Fibroblast of skin of abdomen (primary cell): ENCODE measurements at regions not wholly inside any gene's neighbourhood (a gene's known extent, or its start where the extent isn't known, plus 50 kb on each side); places are given as distances from the start of the nearest gene placed in this dataset.
"Not testable (repeated sequence)": the region's sequence is repeated elsewhere in the genome, so short reads cannot be mapped to it uniquely, and the experiment has no call there.

Experiments used
- DNase-seq: peaks from one replicate; pipeline ENCODE4 v3.0.0-alpha.2; 2013

DNA sequence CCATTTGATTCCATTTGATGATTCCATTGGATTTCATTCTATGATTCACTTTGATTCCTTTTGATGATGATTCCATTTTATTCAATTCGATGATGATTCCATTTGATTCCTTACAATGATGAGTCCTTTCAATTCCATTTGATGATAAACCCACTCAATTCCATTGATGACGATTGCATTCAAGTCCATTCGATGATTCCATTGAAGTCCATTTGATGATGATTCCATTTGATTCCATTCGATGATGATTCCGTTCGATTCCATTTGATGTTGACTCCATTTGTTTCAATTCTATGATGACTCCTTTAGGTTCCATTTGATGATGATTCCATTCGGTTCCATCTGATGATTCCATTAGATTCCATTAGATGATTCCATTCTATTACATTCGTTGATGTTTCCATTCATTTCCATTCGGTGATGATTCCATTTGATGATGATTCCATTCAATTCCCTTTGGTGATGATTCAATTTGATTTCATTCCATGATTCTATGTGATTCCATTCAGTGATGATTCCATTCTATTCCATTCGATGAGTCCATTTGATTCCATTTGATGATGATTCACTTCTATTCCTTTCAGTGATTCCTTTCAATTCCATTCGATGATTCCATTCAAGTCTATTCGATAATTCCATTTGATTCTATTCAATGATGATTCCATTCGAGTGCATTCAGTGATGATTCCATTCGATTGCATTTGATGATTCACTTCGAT is 1106.0 kb downstream of the RPIA start:
- no peak for DNase-seq

DNA sequence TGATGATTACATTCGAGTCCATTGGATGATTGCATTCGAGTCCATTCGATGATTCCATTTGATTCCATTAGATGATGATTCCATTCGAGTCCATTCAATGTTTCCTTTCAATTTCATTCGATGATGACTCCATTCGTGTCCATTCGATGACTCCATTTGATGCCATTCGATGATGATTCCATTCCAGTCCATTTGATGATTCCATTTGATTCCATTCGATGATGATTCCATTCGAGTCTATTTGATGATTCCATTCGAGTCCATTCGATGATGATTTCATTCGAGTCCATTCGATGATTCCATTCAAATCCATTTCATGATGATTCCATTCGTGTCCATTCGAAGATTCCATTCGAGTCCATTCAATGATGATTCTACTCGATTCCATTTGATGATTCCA is 1109.7 kb downstream of the RPIA start:
- DNase-seq, result not testable (repeated sequence)

DNA sequence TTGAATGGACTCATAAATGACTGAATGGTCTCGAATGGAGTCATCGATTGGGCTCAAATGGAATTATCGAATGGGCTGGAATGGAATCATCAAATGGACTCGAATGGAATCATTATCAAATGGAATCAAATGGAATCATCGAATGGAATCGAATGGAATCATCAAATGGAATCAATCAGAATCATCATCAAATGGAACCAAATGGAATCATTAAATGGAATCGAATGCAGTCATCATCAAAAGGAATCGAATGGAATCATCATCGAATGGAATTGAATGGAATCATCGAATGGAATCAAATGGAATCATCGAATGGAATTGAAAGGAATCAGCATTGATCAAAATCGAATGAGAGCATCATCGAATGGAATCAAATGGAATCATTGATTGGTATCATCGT is 1114.9 kb downstream of the RPIA start:
- not testable (repeated sequence) for DNase-seq

DNA sequence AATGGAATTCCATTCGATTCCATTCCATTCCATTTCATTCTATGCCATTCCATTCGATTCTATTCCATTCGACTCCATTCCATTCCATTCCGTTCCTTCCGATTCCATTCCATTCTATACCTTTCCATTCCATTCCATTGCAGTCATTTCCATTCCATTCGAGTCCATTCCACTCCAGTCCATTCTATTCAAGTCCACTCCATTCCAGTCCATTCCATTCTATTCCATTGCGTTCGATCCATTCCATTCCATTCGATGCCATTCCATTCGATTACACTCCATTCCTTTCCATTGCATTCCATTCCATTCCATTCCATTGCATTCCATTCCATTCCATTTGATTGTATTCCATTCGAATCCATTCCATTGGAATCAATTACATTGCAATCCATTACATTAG is 1119.8 kb downstream of the RPIA start:
- no peak for DNase-seq

DNA sequence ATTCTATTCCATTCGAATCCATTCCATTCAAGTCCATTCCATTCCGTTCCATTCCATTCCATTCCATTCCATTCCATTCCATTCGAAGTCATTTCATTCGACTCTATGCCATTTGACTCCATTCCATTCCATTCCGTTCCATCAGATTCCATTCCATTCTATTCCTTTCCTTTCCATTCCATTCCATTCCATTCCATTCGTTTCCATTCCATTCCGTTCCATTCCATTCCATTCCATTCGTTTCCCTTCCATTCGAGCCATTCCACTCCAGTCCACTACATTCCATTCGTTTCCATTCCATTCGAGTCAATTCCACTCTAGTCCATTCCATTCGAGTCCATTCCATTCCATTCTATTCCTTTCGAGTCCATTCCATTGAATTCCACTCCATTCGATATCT is 1120.4 kb downstream of the RPIA start:
- DNase-seq, result not testable (repeated sequence)

DNA sequence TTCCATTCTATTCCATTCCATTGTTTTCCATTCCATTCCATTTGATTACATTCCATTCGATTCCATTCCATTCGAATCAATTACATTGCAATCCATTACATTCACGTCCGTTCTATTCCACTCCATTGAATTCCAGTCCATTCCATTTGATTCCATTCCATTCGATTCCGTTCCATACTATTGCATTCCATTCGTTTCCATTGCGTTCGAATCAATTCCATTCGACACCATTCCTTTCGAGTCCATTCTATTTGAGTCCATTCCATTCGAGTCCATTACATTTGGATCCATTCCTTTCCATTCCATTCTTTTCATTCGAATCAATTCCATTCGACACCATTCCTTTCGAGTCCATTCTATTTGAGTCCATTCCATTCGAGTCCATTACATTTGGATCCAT is 1122.9 kb downstream of the RPIA start:
- DNase-seq, result not testable (repeated sequence)

DNA sequence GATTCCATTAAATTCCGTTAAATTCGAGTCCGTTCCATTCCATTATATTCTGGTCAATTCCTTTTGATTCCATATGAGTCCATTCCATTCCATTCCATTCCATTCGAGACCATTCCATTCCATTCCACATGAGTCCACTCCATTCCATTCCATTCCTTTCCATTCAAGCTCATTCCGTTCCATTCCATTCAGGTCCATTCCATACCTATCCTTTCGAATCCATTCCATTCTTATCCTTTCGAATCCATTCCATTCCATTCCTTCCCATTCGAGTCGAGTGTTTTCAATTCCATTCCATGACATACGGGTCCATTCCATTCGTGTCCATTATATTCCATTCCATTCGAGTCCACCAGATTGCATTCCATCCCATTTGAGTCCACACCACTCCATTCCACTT is 1127.4 kb downstream of the RPIA start:
- DNase-seq, result no peak

DNA sequence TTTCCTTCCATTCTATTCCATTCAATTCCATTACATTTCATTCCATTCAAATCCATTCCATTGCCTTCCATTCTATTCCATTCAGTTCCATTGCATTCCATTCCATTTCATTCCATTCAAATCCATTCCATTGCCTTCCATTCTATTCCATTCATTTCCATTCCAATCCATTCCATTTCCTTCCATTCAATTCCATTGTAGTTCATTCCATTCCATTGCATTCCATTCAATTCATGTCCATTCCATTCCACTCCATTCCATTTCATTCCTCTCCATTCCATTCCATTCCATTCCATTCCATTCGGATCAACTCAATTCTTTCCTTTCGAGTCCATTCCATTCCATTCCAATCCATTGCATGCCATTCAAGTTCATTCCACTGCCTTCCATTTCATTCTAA is 1128.3 kb downstream of the RPIA start:
- DNase-seq, result no peak

DNA sequence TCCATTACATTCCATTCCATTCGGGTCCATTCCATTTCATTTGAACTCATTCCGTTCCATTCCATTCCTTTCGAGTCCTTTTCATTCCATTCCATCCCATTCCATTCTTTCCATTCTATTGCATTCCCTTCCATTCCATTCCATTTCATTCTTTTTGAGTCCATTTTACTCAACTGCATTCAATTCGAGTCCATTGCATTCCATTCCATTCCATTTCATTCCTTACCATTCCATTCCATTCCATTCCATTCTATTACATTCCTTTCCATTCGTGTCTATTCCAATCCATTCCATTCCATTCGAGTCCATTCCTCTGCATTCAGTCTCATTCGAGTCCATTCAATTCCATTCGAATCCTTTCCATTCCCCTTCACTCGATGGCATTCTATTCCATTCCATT is 1128.8 kb downstream of the RPIA start:
- DNase-seq, result no peak

DNA sequence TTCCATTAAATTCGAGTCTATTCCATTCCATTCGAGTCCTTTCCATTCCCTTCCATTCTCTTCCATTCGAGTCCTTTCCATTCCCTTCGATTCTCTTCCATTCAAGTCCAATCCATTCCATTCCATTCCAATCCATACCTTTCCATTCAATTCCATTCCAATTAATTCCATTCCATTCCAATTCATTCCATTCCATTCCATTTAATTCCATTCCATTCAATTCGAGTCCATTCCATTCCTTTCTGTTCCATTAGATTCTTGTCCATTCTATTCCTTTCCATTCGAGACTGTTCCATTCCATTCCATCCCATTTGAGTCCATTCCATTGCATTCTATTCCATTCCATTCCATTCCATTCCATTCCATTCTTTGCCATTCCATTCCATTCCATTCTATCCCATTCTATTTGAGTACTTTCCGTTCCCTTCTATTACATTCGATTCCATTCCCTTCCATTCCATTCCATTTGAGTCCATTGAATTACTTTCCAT is 1130.0 kb downstream of the RPIA start:
- DNase-seq, result no peak

DNA sequence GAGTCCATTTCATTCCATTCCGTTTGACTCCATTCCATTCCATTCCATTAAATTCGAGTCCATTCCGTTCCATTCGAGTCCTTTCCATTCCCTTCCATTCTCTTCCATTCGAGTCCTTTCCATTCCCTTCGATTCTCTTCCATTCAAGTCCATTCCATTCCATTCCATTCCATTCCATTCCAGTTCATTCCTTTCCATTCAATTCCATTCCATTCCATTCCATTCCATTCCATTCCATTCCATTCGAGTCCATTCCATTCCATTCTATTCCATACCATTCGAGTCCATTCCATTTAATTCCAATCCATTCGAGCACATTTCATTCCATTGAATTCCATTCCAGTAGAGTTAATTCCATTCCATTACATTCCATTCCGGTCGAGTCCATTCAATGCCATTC is 1130.9 kb downstream of the RPIA start:
- DNase-seq, result not testable (repeated sequence)

DNA sequence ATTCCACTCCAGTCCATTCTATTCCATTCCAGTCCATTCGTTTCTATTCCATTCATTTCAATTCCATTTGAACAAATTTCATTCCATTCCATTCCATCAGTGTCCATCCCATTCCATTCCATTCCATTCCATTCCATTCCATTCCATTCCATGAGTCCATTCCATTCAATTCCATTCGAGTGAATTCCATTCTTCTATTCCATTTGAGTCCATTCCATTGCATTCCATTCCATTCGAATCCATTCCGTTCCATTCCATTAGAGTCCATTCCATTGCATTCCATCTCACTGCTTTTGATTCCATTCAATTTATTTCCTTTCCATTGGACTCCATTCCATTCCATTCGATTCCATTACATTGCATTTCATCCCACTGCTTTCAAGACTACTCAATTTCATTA is 1132.1 kb downstream of the RPIA start:
- no peak for DNase-seq

DNA sequence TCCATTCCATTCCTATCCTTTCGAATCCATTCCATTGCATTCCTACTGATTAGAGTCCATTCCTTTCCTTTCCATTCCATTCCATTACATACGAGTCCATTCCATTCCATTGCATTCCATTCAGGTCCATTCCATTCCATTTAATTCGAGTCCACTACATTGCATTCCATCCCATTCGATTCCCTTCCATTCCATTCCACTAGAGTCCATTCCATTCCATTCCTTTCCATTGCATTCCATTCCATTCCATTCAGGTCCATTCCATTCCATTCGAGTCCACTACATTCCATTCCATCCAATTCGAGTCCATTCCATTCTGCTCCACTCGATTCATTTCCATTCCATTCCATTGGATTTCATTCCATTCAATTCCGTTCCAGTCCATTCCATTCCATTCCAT is 1133.6 kb downstream of the RPIA start:
- no peak for DNase-seq

DNA sequence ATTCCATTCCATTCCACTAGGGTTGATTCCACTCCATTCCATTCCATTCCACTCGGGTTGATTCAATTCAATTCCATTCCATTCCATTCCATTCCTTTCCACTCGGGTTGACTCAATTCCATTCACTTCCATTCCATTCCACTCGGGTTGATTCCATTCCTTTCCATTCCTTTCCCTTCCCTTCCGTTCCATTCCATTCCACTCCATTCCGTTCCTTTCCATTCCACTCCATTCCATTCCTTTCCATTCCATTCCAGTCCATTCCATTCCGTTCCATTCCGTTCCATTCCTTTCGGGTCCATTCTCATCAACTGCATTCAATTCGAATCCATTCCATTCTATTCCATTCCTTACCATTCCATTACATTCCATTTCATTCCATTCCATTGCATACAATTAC is 1135.3 kb downstream of the RPIA start:
- not testable (repeated sequence) for DNase-seq

DNA sequence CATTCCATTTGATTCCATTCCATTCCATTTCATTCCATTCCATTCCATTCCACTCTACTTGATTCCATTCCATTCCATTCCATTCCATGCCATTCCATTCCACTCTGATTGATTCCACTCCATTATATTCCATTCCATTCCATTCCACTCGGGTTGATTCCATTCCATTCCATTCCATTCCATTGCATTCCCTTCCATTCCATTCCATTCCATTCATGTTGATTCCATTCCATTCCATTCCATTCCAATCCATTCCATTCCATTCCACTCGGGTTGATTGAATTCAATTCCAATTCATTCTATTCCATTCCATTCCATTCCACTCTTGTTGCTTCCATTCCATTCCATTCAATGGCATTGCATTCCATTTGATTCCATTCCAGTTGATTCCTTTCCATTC is 1136.4 kb downstream of the RPIA start:
- not testable (repeated sequence) for DNase-seq

DNA sequence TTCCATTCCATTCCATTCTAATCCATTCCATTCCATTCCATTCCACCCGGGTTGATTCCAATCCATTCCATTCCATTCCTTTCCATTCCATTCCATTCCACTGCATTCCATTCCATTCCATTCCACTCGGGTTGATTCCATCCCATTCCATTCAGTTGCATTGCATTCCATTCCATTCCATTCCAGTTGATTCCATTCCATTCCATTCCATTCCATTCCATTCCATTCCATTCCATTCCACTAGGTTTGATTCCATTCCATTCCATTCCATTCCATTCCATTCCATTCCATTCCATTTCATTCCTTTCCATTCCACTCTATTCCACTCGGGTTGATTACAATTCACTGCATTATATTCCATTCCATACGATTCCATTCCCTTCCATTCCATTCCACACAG is 1136.9 kb downstream of the RPIA start:
- DNase-seq, result not testable (repeated sequence)

DNA sequence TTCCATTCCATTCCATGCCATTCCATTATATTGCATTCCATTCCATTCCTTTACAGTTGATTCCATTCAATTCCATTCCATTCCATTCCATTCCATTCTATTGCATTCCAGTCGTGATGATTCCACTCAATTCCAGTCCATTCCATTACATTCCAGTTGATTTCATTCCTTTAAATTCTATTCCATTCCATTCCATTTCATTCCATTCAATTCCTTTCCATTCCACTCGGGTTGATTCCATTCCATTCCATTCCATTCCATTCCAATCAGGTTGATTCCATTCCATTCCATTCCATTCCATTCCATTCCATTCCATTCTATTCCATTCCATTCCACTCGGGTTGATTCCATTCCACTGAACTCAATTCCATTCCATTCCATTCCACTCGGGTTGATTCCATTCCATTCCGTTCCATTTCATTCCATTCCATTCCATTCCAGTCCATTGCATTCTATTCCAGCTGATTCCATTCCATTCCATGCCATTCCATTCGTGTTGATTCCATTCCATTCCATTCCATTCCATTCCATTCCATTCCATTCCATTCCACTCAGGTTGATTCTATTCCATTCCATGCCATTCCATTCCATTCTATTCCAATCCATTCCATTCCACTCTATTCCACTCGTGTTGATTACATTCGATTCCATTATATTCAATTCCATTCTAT is 1137.6 kb downstream of the RPIA start:
- not testable (repeated sequence) for DNase-seq

DNA sequence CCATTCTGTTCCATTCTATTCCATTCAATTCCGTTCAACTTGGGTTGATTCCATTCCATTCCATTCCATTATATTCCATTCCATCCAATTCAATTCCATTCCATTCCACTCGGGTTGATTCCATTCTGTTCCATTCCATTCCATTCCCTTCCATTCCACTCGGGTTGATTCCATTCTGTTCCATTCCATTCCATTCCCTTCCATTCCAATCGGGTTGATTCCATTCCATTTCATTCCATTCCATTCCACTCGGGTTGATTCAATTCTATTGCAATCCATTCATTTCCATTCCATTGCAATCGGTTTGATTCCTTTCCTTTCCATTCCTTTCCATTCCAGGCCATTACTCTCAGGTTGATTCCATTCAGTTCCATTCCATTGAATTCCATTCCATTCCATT is 1138.4 kb downstream of the RPIA start:
- no peak for DNase-seq

DNA sequence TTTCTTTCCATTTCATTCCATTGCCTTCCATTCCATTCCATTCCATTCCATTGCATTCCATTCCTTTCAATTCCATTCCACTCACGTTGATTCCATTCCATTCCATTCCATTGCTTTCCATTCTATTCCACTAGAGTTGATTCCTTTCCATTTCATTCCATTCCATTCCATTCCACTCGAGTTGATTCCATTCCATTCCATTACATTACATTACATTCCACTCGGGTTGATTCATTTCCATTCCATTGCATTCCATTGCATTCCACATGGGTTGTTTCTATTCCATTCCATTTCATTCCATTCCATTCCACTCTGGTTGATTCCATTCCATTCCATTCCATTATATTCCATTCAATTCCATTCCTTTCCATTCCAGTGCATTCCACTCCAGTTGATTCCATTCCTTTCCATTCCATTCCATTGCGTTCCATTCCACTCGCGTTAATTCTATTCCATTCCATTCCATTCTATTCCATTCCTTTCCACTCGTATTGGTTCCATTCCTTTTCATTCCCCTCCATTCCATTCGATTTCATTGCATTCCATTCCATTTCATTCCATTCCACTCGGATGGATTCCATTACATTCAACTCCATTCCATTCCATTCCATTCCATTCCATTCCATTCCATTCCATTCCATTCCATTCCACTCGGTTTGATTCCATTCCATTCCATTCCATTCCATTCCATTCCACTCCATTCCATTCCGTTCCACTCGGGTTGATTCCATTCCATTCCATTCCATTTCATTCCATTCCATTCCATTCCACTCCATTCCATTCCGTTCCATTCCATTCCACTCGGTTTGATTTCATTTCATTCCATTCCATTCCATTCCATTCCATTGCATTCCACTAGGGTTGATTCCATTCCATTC is 1139.1 kb downstream of the RPIA start:
- DNase-seq, result not testable (repeated sequence)

DNA sequence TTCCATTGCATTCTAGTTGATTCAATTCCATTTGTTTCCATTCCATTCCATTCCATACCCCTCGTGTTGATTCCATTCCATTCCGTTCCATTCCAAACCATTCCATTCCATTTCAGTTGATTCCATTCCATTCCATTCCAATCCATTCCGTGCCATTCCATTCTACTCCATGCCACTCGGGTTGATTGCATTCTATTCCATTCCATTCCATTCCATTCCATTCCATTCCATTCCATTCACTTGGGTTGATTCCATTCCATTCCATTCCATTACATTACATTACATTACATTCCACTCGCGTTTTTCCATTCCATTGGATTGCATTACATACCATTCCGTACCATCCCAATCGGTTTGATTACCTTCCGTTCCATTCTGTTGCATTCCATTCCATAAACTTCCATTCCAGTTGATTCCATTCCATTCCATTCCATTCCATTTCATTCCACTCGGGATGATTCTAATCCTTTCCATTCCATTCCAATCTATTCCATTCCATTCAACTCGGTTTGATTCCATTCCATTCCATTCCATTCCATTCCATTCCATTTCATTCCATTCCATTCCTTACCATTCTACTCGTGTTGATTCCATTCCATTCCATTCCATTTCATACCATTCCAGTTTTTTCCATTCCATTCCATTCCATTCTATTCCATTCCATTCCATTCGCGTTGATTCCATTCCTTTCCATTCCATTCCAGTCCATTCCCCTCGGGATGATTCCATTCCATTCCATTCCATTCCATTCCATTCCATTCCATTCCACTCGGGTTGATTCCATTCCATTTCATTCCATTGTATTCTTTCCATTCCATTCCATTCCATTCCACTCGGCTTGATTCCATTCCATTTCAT is 1140.4 kb downstream of the RPIA start:
- no peak for DNase-seq

DNA sequence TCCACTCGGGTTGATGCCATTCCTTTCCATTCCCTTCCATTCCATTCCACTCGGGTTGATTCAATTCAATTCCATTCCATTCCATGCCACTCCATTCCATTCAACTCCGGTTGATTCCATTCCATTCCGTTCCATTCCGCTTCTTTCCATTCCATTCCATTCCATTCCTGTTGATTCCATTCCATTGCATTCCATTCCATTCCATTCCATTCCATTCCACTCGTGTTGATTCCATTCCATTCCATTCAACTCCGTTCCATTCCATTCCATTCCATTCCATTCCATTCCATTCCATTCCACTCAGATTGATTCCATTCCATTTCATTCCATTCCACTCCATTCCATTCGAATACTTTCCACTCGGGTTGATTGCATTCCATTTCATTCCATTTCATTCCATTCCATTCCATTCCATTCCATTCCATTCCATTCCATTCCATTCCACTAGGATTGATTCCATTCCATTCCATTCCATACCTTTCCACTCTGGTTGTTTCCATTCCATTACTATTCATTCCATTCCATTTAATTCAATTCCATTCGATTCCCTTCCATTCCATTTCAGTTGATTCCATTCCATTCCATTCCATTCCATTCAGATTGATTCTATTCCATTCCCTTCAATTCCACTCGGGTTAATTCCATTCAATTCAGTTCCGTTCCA is 1141.8 kb downstream of the RPIA start:
- DNase-seq, result no peak

DNA sequence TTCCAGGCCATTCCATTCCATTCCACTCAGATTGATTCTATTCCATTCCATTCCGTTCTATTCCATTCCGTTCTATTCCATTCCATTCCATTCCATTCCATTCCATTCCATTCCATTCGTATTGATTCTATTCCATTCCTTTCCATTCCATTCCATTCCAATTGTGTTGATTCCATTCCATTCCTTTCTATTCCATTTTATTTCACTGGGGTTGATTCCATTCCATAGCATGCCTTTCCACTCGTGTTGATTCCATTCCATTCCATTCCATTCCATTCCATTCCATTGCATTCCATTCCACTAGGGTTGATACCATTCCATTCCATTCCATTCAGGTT is 1142.3 kb downstream of the RPIA start:
- no peak for DNase-seq
